Heart left ventricle (tissue), 16 donors: ENCODE measurements at regions not wholly inside any gene's neighbourhood (a gene's known extent, or its start where the extent isn't known, plus 50 kb on each side); places are given as distances from the start of the nearest gene placed in this dataset.
"Not testable (repeated sequence)": the region's sequence is repeated elsewhere in the genome, so short reads cannot be mapped to it uniquely, and the experiment has no call there.

Experiments
- ATAC-seq, 4 donors: fragments of 200-7000 bp; cut with Tn5 transposase; one replicate each; pipeline ENCODE4 v1.9.1; 2020 to 2022; ENCODE audit warnings: moderate library complexity in 4 of 4, mild to moderate bottlenecking in 3 of 4, moderate number of reproducible peaks in 1 of 4
- DNase-seq, 5 donors: peaks; one replicate each; pipeline ENCODE4 v3.0.0-alpha.2; 2020
- H3K27ac ChIP-seq, 12 donors: fragments of 200-600 bp; sonication (generic) in 4 of 12; one replicate each; pipeline versions ENCODE4 v1.5.0 to v1.8.0; 2016 to 2022; ENCODE audit warnings: mild to moderate bottlenecking in 2 of 12
- H3K27me3 ChIP-seq, 9 donors: fragments of 200-600 bp; sonication (generic) in 2 of 9; one replicate each; pipeline versions ENCODE4 v1.5.1 to v1.8.0; 2016 to 2022; ENCODE audit warnings: mild to moderate bottlenecking in 3 of 9
- H3K36me3 ChIP-seq, 9 donors: fragments of 200-600 bp; sonication (generic) in 2 of 9; one replicate each; pipeline versions ENCODE4 v1.5.0 to v1.8.0; 2018 to 2022; ENCODE audit warnings: mild to moderate bottlenecking in 2 of 9
- H3K4me1 ChIP-seq, 12 donors: fragments of 200-600 bp; sonication (generic) in 4 of 12; one replicate each; pipeline versions ENCODE4 v1.5.0 to v1.8.0; 2016 to 2022; ENCODE audit warnings: mild to moderate bottlenecking in 3 of 12
- H3K4me3 ChIP-seq, 12 donors: fragments of 200-600 bp; sonication (generic) in 4 of 12; one replicate each; pipeline versions ENCODE4 v1.5.0 to v1.8.0; 2017 to 2022; ENCODE audit warnings: mild to moderate bottlenecking in 9 of 12, moderate library complexity in 4 of 12
- H3K9me3 ChIP-seq, 12 donors: fragments of 200-600 bp; sonication (generic) in 4 of 12; one replicate each; pipeline versions ENCODE4 v1.5.0 to v1.8.0; 2016 to 2022; ENCODE audit warnings: mild to moderate bottlenecking in 1 of 12
- CTCF ChIP-seq, 12 donors: fragments of 200-600 bp; sonication (generic) in 4 of 12; IDR thresholded peaks; one replicate each; pipeline versions ENCODE4 v1.5.0 to v1.8.0; 2018 to 2022; ENCODE audit warnings: antibody characterized with exemption in 12 of 12, mild to moderate bottlenecking in 5 of 12
- WGBS, 4 donors: extraction: QIAGEN DNeasy Blood & Tissue Kit in 2 of 4; methylation state at CpG; one replicate each; pipeline versions ENCODE4 v1.1.5 to v1.1.7; 2013 to 2018; 5-methylcytosine and 5-hydroxymethylcytosine counted together
- intact Hi-C, 10 donors: fragments of 100-400 bp; cut with DNase I; formaldehyde crosslinking; loops; one replicate each; pipeline versions ENCODE4 v1.11.1 to v1.14.2; 2022
- donor health status: ischemic (EF 13 %, LVEDD 7.1; RV severe dilation, severe dysfunction).
- donor health status: healthy with polysubstance abuse.
- donor health status: DM: no; HTN: yes; CAD: no.
- donor health status: DM: no; HTN: no; CAD: no.
- donor health status: ischemic (EF 25% LVEDD 6.9; RV normal size, moderate dysfunction).
- donor health status: ischemic (EF 25% LVEDD 5.7; RV mildly dilated, moderate dysfunction).
- donor health status: healthy.
- donor health status: DM: yes; HTN: yes; CAD: no.
- donor health status: ischemic (EF 35%, LVEDD 5.7; RV mildly dilated, moderate dysfunction).
- donor health status: nonischemic (EF 11% LVEDD 7.7; RV severe dilation, severe dysfunction).
- donor health status: DM: yes; HTN: yes; CAD: no.
- donor health status: PGD.
- donor health status: ischemic (EF 29% LVEDD 5.4; RV normal size, mild dysfunction).
- donor health status: nonischemic (EF 23%, LVEDD 6.1; RV moderate dilation, normal function).

GRCh38 chr5:177902806-177903205 is 93.2 kb downstream of the PROP1 start:
- ATAC-seq: not testable (repeated sequence)

GRCh38 chr5:177900066-177900465 is 96.0 kb downstream of the PROP1 start:
- H3K27me3 ChIP-seq, ATAC-seq, H3K9me3 ChIP-seq, H3K36me3 ChIP-seq, H3K27ac ChIP-seq, H3K4me3 ChIP-seq, H3K4me1 ChIP-seq, DNase-seq, intact Hi-C loops: not testable (repeated sequence)
- WGBS, 4 donors: 89 to 100% (median 97%) methylated on average over 1 to 4 of the region's 6 CpGs

More at GRCh38 chr5:177902806-177903205, 93.2 kb downstream of the PROP1 start:
- H3K36me3 ChIP-seq, H3K4me3 ChIP-seq, H3K9me3 ChIP-seq, H3K4me1 ChIP-seq, DNase-seq, H3K27ac ChIP-seq, H3K27me3 ChIP-seq, intact Hi-C loops: not testable (repeated sequence)
- 94 to 97% methylated on average over 2 of the region's 3 CpGs; no CpG with 5 or more reads in 2 of the 4 donors for WGBS, 4 donors

- H3K9me3 ChIP-seq, H3K27ac ChIP-seq, H3K4me3 ChIP-seq, intact Hi-C loops, H3K4me1 ChIP-seq, H3K27me3 ChIP-seq, H3K36me3 ChIP-seq, DNase-seq: not testable (repeated sequence)
- 83 to 96% (median 86%) methylated on average over 2 to 4 of the region's 9 CpGs; no CpG with 5 or more reads in 1 of the 4 donors for WGBS, 4 donors
- peak in 2 of 4 donors; percentile 17 to 23 for ATAC-seq
These were observed 101.2 kb downstream of the PROP1 start for GRCh38 chr5:177894681-177895453.

- H3K4me1 ChIP-seq, H3K27ac ChIP-seq, ATAC-seq, H3K36me3 ChIP-seq, H3K27me3 ChIP-seq, H3K9me3 ChIP-seq, H3K4me3 ChIP-seq, intact Hi-C loops: not testable (repeated sequence)
- 90 to 96% (median 95%) methylated on average over 4 of the region's 4 CpGs for WGBS, 4 donors
- peak in 1 of 5 donors; percentile 7 for DNase-seq
These were observed 103.7 kb downstream of the PROP1 start for GRCh38 chr5:177892357-177892665.

- intact Hi-C loops, H3K27ac ChIP-seq, H3K4me1 ChIP-seq, H3K9me3 ChIP-seq, H3K4me3 ChIP-seq, H3K27me3 ChIP-seq, H3K36me3 ChIP-seq: not testable (repeated sequence)
- WGBS, 4 donors: 17 to 50% (median 34%) methylated on average over 1 to 7 of the region's 11 CpGs
- DNase-seq (peak in 4 of 5 donors; percentile 13 to 36 (median 17)), ATAC-seq (peak; percentile 85 to 98 (median 94))
- TF ChIP-seq CTCF (IDR thresholded peaks at IDR 0.05): peak; percentile 19 to 46 (median 34)
These were observed 104.3 kb downstream of the PROP1 start for GRCh38 chr5:177891547-177892356.

GRCh38 chr5:177883295-177883694 is 100.6 kb upstream of the FAM153A start:
- H3K9me3 ChIP-seq, ATAC-seq, H3K27ac ChIP-seq, H3K4me1 ChIP-seq, H3K4me3 ChIP-seq, intact Hi-C loops, H3K27me3 ChIP-seq: not testable (repeated sequence)
- peaks cover 0 to 15% (median 5%) of the 10 kb centered on the region in 9 donors for H3K36me3 ChIP-seq
- 89 to 93% (median 92%) methylated on average over 8 of the region's 8 CpGs for WGBS, 4 donors
- DNase-seq: peak in 2 of 5 donors; percentile 15 to 24

- H3K27me3 ChIP-seq, intact Hi-C loops, H3K9me3 ChIP-seq, H3K27ac ChIP-seq, H3K4me1 ChIP-seq, H3K36me3 ChIP-seq: not testable (repeated sequence)
- H3K4me3 ChIP-seq: peak overlapping the region in 10 of 12 donors; percentile 31 to 64 (median 44)
- DNase-seq (peak in 1 of 5 donors; percentile 17), ATAC-seq (peak in 2 of 4 donors; percentile 22 to 51)
- WGBS, 4 donors: 1 to 5% (median 1%) methylated on average over 5 to 6 of the region's 15 CpGs
These were observed 93.2 kb upstream of the FAM153A start for GRCh38 chr5:177875900-177876238.

- peak overlapping the region in 11 of 12 donors; percentile 32 to 64 (median 46) for H3K4me3 ChIP-seq
- H3K36me3 ChIP-seq, H3K9me3 ChIP-seq, H3K27me3 ChIP-seq, H3K27ac ChIP-seq, H3K4me1 ChIP-seq, intact Hi-C loops: not testable (repeated sequence)
- DNase-seq (peak in 1 of 5 donors; percentile 27), ATAC-seq (peak; percentile 73 to 97 (median 95))
- 0 to 2% (median 2%) methylated on average over 1 to 44 of the region's 56 CpGs for WGBS, 4 donors
These were observed 92.6 kb upstream of the FAM153A start for GRCh38 chr5:177875013-177875899.

GRCh38 chr5:177863822-177864446 is 81.2 kb upstream of the FAM153A start:
- H3K27ac ChIP-seq, H3K9me3 ChIP-seq, H3K4me3 ChIP-seq, DNase-seq, H3K27me3 ChIP-seq, intact Hi-C loops, ATAC-seq, H3K4me1 ChIP-seq, H3K36me3 ChIP-seq: not testable (repeated sequence)
- 77 to 79% methylated on average over 7 of the region's 18 CpGs; no CpG with 5 or more reads in 2 of the 4 donors for WGBS, 4 donors
